SU-DHL-6 (cell line): ENCODE measurements at regions not wholly inside any gene's neighbourhood (a gene's known extent, or its start where the extent isn't known, plus 50 kb on each side); places are given as distances from the start of the nearest gene placed in this dataset.

ENCODE experiments used
- CTCF ChIP-seq: fragments of 200-600 bp; sonication (generic); IDR thresholded peaks from one replicate; pipeline ENCODE4 v1.5.1; 2017; ENCODE audit warnings: antibody characterized with exemption, mild to moderate bottlenecking, low read length, moderate library complexity; ENCODE audit not compliant: insufficient read depth, poor library complexity, severe bottlenecking
- EZH2phosphoT487 ChIP-seq: fragments of 200-600 bp; sonication (generic), shearing (Covaris generic); conservative IDR thresholded peaks from 2 replicates; pipeline ENCODE4 v1.6.1; 2018; ENCODE audit warnings: mild to moderate bottlenecking, antibody characterized with exemption, low read length, moderate library complexity, mixed read lengths

GRCh38 chr10:22825841-22826240 is 102.0 kb upstream of the ARMC3 start:
- TF ChIP-seq CTCF (no peak), EZH2phosphoT487 (no peak)
